ENCODE measurements at regions not wholly inside any gene's neighbourhood (a gene's known extent, or its start where the extent isn't known, plus 50 kb on each side); places are given as distances from the start of the nearest gene placed in this dataset.

DNA sequence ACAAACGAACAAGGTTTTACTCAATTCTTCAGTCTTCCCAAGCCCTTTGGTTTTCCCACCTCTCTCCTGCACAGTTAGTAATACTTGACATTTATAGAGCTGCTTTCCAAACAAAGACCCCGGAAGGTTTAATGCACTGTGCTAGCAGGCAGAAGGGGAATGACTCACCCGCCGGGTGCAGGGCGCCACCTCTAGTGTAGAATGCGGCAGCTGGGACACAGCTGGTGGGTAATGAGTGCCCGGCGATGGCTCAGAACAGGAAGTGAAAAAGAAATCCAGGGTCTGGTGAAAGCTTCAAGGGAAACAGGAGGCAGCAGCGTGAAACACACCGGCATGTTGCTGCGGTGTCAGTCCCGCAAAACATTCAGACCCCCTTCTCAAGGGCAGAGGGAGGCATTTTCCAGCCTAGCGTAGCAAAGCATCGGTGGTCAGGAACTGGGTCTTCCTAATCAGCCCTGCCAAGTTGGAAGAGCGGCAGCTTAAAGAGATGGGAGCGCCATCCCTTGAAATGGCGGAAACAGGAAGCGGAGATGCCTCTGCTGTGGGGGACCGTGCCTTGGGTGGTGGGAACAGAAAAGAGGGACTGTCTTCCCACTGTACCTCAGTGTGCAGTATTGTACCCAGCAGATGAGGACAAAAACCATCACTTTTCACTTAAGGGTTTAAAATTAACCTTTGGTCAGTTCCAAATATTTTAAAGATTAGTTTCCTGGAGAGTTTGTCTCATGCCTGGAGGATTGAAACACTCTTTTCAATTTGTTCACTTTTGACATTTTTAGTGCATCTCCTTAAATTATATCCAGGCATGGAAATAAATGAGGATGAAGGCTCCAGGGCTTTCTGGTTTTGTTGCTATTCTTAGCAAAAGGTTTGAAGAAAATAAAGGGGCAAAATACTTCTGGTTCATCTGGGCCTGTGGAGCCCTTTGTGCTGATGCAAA is 160.7 kb upstream of the MCTP2 start:
- TF ChIP-seq, protein P1, sequence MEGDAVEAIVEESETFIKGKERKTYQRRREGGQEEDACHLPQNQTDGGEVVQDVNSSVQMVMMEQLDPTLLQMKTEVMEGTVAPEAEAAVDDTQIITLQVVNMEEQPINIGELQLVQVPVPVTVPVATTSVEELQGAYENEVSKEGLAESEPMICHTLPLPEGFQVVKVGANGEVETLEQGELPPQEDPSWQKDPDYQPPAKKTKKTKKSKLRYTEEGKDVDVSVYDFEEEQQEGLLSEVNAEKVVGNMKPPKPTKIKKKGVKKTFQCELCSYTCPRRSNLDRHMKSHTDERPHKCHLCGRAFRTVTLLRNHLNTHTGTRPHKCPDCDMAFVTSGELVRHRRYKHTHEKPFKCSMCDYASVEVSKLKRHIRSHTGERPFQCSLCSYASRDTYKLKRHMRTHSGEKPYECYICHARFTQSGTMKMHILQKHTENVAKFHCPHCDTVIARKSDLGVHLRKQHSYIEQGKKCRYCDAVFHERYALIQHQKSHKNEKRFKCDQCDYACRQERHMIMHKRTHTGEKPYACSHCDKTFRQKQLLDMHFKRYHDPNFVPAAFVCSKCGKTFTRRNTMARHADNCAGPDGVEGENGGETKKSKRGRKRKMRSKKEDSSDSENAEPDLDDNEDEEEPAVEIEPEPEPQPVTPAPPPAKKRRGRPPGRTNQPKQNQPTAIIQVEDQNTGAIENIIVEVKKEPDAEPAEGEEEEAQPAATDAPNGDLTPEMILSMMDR (IDR thresholded peaks at IDR 0.05), result no peak
- TF ChIP-seq, protein P2, sequence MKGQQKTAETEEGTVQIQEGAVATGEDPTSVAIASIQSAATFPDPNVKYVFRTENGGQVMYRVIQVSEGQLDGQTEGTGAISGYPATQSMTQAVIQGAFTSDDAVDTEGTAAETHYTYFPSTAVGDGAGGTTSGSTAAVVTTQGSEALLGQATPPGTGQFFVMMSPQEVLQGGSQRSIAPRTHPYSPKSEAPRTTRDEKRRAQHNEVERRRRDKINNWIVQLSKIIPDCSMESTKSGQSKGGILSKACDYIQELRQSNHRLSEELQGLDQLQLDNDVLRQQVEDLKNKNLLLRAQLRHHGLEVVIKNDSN (CRISPR knock-in tag; IDR thresholded peaks at IDR 0.05), result no peak
- TF ChIP-seq, protein P3, sequence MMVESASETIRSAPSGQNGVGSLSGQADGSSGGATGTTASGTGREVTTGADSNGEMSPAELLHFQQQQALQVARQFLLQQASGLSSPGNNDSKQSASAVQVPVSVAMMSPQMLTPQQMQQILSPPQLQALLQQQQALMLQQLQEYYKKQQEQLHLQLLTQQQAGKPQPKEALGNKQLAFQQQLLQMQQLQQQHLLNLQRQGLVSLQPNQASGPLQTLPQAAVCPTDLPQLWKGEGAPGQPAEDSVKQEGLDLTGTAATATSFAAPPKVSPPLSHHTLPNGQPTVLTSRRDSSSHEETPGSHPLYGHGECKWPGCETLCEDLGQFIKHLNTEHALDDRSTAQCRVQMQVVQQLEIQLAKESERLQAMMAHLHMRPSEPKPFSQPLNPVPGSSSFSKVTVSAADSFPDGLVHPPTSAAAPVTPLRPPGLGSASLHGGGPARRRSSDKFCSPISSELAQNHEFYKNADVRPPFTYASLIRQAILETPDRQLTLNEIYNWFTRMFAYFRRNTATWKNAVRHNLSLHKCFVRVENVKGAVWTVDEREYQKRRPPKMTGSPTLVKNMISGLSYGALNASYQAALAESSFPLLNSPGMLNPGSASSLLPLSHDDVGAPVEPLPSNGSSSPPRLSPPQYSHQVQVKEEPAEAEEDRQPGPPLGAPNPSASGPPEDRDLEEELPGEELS (CRISPR knock-in tag; IDR thresholded peaks at IDR 0.05), result no peak
- TF ChIP-seq TEAD4 (CRISPR knock-in tag; IDR thresholded peaks at IDR 0.05) (no peak), TCF7 (CRISPR knock-in tag; IDR thresholded peaks at IDR 0.05; ENCODE audit: low read depth) (no peak)
